ENCODE measurements at regions not wholly inside any gene's neighbourhood (a gene's known extent, or its start where the extent isn't known, plus 50 kb on each side); places are given as distances from the start of the nearest gene placed in this dataset.
A peak's percentile ranks its signal among the peaks of the same experiment; 100 is the strongest.

- CTCF ChIA-PET = interaction anchor here (0.6 to 1.4 kb wide), 2 partner anchors 22 to 61 kb away, joined by 4 to 5 read pairs; no protein-coding TSS in a partner anchor
- H3K36me3 ChIP-seq (ENCODE audit: low read depth, low read length) = no peaks in the 10 kb centered on the region
- POLR2A ChIA-PET (ENCODE audit: unreplicated experiment) = interaction anchor here (0.5 to 1.1 kb wide), 3 partner anchors 17 to 31 kb away, joined by 3 to 7 read pairs (median 4); no protein-coding TSS in a partner anchor
- H3K79me2 ChIP-seq (ENCODE audit: low read length) = no peaks in the 10 kb centered on the region
- BruUV-seq (replicated peaks) = no TSS peak
- H3K9me2 ChIP-seq (replicated peaks; ENCODE audit: low read length) = no peaks in the 10 kb centered on the region
- no peak overlapping the region for H2AFZ ChIP-seq (ENCODE audit: low read length)
- peaks cover 10% of the 10 kb centered on the region for H3F3A ChIP-seq (ENCODE audit: low read length, unreplicated experiment)
- intact Hi-C loops (cut with micrococcal nuclease) = no loop called here
- no peaks in the 10 kb centered on the region for H3K9me3 ChIP-seq (ENCODE audit: low read length)
- no peak for ATAC-seq
- H3K27ac ChIP-seq (ENCODE audit: low read length) = peak overlapping the region; percentile 74
- no peaks in the 10 kb centered on the region for H4K20me1 ChIP-seq (ENCODE audit: low read length)
- TF ChIP-seq CTCF (conservative IDR thresholded peaks at IDR 0.05; ENCODE audit: low read depth, low read length) (no peak), EZH2 (IDR thresholded peaks at IDR 0.05; ENCODE audit: low read length, unreplicated experiment) (no peak), EZH2phosphoT487 (IDR thresholded peaks at IDR 0.05; ENCODE audit: borderline replicate concordance, low read length) (no peak)
- no peak overlapping the region for H3K9ac ChIP-seq (ENCODE audit: low read length)
- no peak overlapping the region for H3K4me3 ChIP-seq (ENCODE audit: low read length)
- H3K4me2 ChIP-seq (ENCODE audit: low read length) = no peak overlapping the region; the same call in 1 of the 2 replicates
- peak; percentile 37 for DNase-seq
- H3K4me1 ChIP-seq (ENCODE audit: insufficient read depth, low read length) = peaks cover 59% of the 10 kb centered on the region
- no peaks in the 10 kb centered on the region for H3K27me3 ChIP-seq (ENCODE audit: low read length)
Observed at GRCh38 chr2:176614930-176615329, 345.7 kb downstream of the MTX2 start.

- peaks cover 15% of the 10 kb centered on the region for H3K4me1 ChIP-seq (ENCODE audit: insufficient read depth, low read length)
- ChIA-PET CTCF (no interaction called here), POLR2A (ENCODE audit: unreplicated experiment) (no interaction called here)
- DNase-seq (no peak), ATAC-seq (no peak)
- no TSS peak for BruUV-seq (replicated peaks)
- no peaks in the 10 kb centered on the region for H3K27me3 ChIP-seq (ENCODE audit: low read length)
- H3F3A ChIP-seq (ENCODE audit: low read length, unreplicated experiment) = no peaks in the 10 kb centered on the region
- H3K9me2 ChIP-seq (replicated peaks; ENCODE audit: low read length) = no peaks in the 10 kb centered on the region
- H3K4me3 ChIP-seq (ENCODE audit: low read length) = no peak overlapping the region
- no peaks in the 10 kb centered on the region for H3K36me3 ChIP-seq (ENCODE audit: low read depth, low read length)
- no peak overlapping the region for H3K9ac ChIP-seq (ENCODE audit: low read length)
- H4K20me1 ChIP-seq (ENCODE audit: low read length) = no peaks in the 10 kb centered on the region
- H3K79me2 ChIP-seq (ENCODE audit: low read length) = no peaks in the 10 kb centered on the region
- TF ChIP-seq CTCF (conservative IDR thresholded peaks at IDR 0.05; ENCODE audit: low read depth, low read length) (no peak), EZH2 (IDR thresholded peaks at IDR 0.05; ENCODE audit: low read length, unreplicated experiment) (no peak), EZH2phosphoT487 (IDR thresholded peaks at IDR 0.05; ENCODE audit: borderline replicate concordance, low read length) (no peak)
- no peak overlapping the region for H2AFZ ChIP-seq (ENCODE audit: low read length)
- intact Hi-C loops (cut with micrococcal nuclease) = no loop called here
- H3K4me2 ChIP-seq (ENCODE audit: low read length) = no peak overlapping the region
- H3K9me3 ChIP-seq (ENCODE audit: low read length) = no peaks in the 10 kb centered on the region
- H3K27ac ChIP-seq (ENCODE audit: low read length) = no peak overlapping the region
Observed at GRCh38 chr2:176619504-176619903, 350.3 kb downstream of the MTX2 start.

DNA sequence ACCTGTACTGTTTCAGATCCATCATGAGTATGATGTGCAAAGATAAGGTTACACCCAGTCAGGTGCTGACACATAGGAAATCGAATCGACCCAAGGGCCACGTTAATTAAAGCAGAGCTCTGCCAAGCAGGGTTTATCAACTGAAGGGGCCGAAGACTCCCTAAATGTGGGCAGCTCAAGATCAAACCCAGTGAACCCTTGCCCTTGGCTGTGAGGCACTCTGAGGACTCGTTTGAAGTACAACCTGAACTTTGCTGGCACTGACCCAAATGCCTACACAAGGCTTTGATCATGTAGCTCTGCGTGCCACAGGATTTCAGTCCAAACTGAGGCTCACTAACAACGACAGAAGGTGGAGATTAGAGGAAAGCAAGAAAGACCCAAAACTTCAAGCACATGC lies 352.1 kb downstream of the MTX2 start:
- BruUV-seq (replicated peaks) = no TSS peak
- no peak for ATAC-seq
- Histone ChIP-seq H3K9ac (ENCODE audit: low read length) (no peak overlapping the region), H3K4me1 (ENCODE audit: insufficient read depth, low read length) (no peaks in the 10 kb centered on the region), H3K79me2 (ENCODE audit: low read length) (no peaks in the 10 kb centered on the region), H3K9me3 (ENCODE audit: low read length) (no peaks in the 10 kb centered on the region), H3K4me3 (ENCODE audit: low read length) (no peak overlapping the region), H3K4me2 (ENCODE audit: low read length) (no peak overlapping the region), H3K36me3 (ENCODE audit: low read depth, low read length) (no peaks in the 10 kb centered on the region), H3F3A (ENCODE audit: low read length, unreplicated experiment) (no peaks in the 10 kb centered on the region), H2AFZ (ENCODE audit: low read length) (no peak overlapping the region), H3K27me3 (ENCODE audit: low read length) (no peaks in the 10 kb centered on the region), H3K9me2 (replicated peaks; ENCODE audit: low read length) (no peaks in the 10 kb centered on the region), H3K27ac (ENCODE audit: low read length) (no peak overlapping the region), H4K20me1 (ENCODE audit: low read length) (no peaks in the 10 kb centered on the region)
- DNase-seq = no peak
- no peak for TF ChIP-seq CTCF (conservative IDR thresholded peaks at IDR 0.05; ENCODE audit: low read depth, low read length)
- no peak for TF ChIP-seq EZH2phosphoT487 (IDR thresholded peaks at IDR 0.05; ENCODE audit: borderline replicate concordance, low read length)
- TF ChIP-seq EZH2 (IDR thresholded peaks at IDR 0.05; ENCODE audit: low read length, unreplicated experiment) = no peak
- CTCF ChIA-PET = no interaction called here
- intact Hi-C loops (cut with micrococcal nuclease) = no loop called here
- POLR2A ChIA-PET (ENCODE audit: unreplicated experiment) = no interaction called here
